LNCAP (cell line): ENCODE measurements at regions not wholly inside any gene's neighbourhood (a gene's known extent, or its start where the extent isn't known, plus 50 kb on each side); places are given as distances from the start of the nearest gene placed in this dataset.

ENCODE experiments used
- CTCF ChIP-seq: fragments of 450-650 bp; IDR thresholded peaks from 2 replicates; pipeline ENCODE4 v1.5.1; 2017; ENCODE audit warnings: mild to moderate bottlenecking

- no peak for TF ChIP-seq CTCF
Measured at GRCh38 chr3:187941135-187941847, 196.0 kb upstream of the BCL6 start.

- no peak for TF ChIP-seq CTCF
Measured at GRCh38 chr3:187941848-187942194, 196.6 kb upstream of the BCL6 start.

GRCh38 chr3:187942658-187943241 lies 197.5 kb upstream of the BCL6 start:
- TF ChIP-seq CTCF, result no peak

GRCh38 chr3:187943677-187944389 lies 198.6 kb upstream of the BCL6 start:
- no peak for TF ChIP-seq CTCF

GRCh38 chr3:187944390-187945179 lies 199.3 kb upstream of the BCL6 start:
- no peak for TF ChIP-seq CTCF

- TF ChIP-seq CTCF, result no peak
Measured at GRCh38 chr3:187945374-187945773, 200.1 kb upstream of the BCL6 start.

- no peak for TF ChIP-seq CTCF
Measured at GRCh38 chr3:187946163-187946691, 201.0 kb upstream of the BCL6 start.
